H1 (cell line): ENCODE measurements at regions not wholly inside any gene's neighbourhood (a gene's known extent, or its start where the extent isn't known, plus 50 kb on each side); places are given as distances from the start of the nearest gene placed in this dataset.

Source experiments
- CTCF ChIA-PET: fragments of 300-600 bp; sonication (Branson Sonifier 250); formaldehyde crosslinking; loops from one replicate; lab custom pipeline; 2021; ENCODE audit not compliant: partially characterized antibody; lab: Charles Lee
- POLR2A ChIA-PET: fragments of 300-600 bp; sonication (Branson Sonifier 250); formaldehyde crosslinking; loops from one replicate; lab custom pipeline; 2021; ENCODE audit warnings: inconsistent platforms; ENCODE audit not compliant: partially characterized antibody; lab: Charles Lee
- DNase-seq, 2 experiments: peaks; one replicate each; pipeline versions ENCODE4 v3.0.0 to v3.0.0-alpha.2; 2010 to 2022; ENCODE audit warnings: low spot score in 2 of 2, low read depth in 1 of 2, mixed read lengths in 1 of 2
- FAIRE-seq: peaks from 2 replicates; lab custom pipeline; 2011; peaks lifted over from hg19 to GRCh38; lab: Jason Lieb, UNC
- H2AFZ ChIP-seq: 2 replicates; pipeline ENCODE4 v1.8.1; 2012; ENCODE audit warnings: low read length, inconsistent platforms
- H2AK5ac ChIP-seq: 2 replicates; pipeline ENCODE4 v1.6.1; 2013; ENCODE audit warnings: low read depth, low read length
- H2BK120ac ChIP-seq: replicated peaks from 2 replicates; pipeline ENCODE3; 2013; ENCODE audit warnings: low read depth, low read length, inconsistent platforms
- H2BK12ac ChIP-seq: 2 replicates; pipeline ENCODE4 v1.6.1; 2013; ENCODE audit warnings: low read depth, low read length
- H2BK15ac ChIP-seq: 2 replicates; pipeline ENCODE4 v1.6.1; 2013; ENCODE audit warnings: low read length
- H2BK20ac ChIP-seq: 2 replicates; pipeline ENCODE4 v1.6.1; 2013; ENCODE audit warnings: low read length
- H2BK5ac ChIP-seq: 2 replicates; pipeline ENCODE4 v1.6.1; 2013; ENCODE audit warnings: low read depth, low read length
- H3K14ac ChIP-seq: 2 replicates; pipeline ENCODE4 v1.6.1; 2013; ENCODE audit warnings: inconsistent platforms; ENCODE audit not compliant: insufficient read length
- H3K18ac ChIP-seq: 2 replicates; pipeline ENCODE4 v1.6.1; 2013; ENCODE audit warnings: low read length; ENCODE audit errors: extremely low read depth
- H3K23ac ChIP-seq: 2 replicates; pipeline ENCODE4 v1.6.1; 2013; ENCODE audit warnings: inconsistent platforms; ENCODE audit not compliant: insufficient read length
- H3K23me2 ChIP-seq: 2 replicates; pipeline ENCODE4 v1.6.1; 2013; ENCODE audit warnings: low read depth, low read length
- H3K27ac ChIP-seq: 2 replicates; pipeline ENCODE4 v1.6.1; 2011; ENCODE audit warnings: low read depth, low read length, inconsistent platforms
- H3K27me3 ChIP-seq, 4 experiments: replicated peaks in 1 of 4; 1 replicate in 1 of 4; 2 replicates in 3 of 4; pipeline versions ENCODE4 v1.6.1 to v1.8.1; 2011 to 2013; ENCODE audit warnings: low read length in 3 of 4, mild to moderate bottlenecking in 3 of 4, inconsistent platforms in 2 of 4, mixed read lengths in 2 of 4, moderate library complexity in 1 of 4; ENCODE audit not compliant: control insufficient read depth in 3 of 4, insufficient read depth in 3 of 4; ENCODE audit errors: extremely low read depth in 1 of 4
- H3K36me3 ChIP-seq, 4 experiments: 2 replicates each; pipeline versions ENCODE4 v1.6.1 to v1.8.1; 2011 to 2013; ENCODE audit warnings: mild to moderate bottlenecking in 4 of 4, low read length in 3 of 4, moderate library complexity in 2 of 4, control low read depth in 1 of 4, inconsistent platforms in 1 of 4; ENCODE audit not compliant: insufficient read depth in 4 of 4, control insufficient read depth in 2 of 4
- H3K4ac ChIP-seq: replicated peaks from 2 replicates; pipeline ENCODE3; 2013; ENCODE audit warnings: low read length, low read depth, mixed read lengths, inconsistent platforms; ENCODE audit not compliant: insufficient read length
- H3K4me1 ChIP-seq, 4 experiments: replicated peaks in 1 of 4; 1 replicate in 1 of 4; 2 replicates in 3 of 4; pipeline versions ENCODE4 v1.6.1 to v1.8.1; 2011 to 2013; ENCODE audit warnings: low read length in 3 of 4, inconsistent platforms in 2 of 4, mixed read lengths in 1 of 4; ENCODE audit not compliant: insufficient read depth in 4 of 4, control insufficient read depth in 3 of 4
- H3K4me2 ChIP-seq, 2 experiments: 2 replicates each; pipeline versions ENCODE4 v1.6.1 to v1.8.1; 2011 to 2013; ENCODE audit warnings: low read depth in 2 of 2, low read length in 2 of 2, control low read depth in 1 of 2, inconsistent platforms in 1 of 2, mild to moderate bottlenecking in 1 of 2; ENCODE audit not compliant: insufficient read depth in 1 of 2
- H3K4me3 ChIP-seq, 4 experiments: fragments of 200-600, 300-600 bp in 1 of 4; sonication (generic), shearing (Covaris generic), sonication (Bioruptor Twin) in 1 of 4; 2 replicates each; pipeline versions ENCODE4 v1.5.1 to v1.8.1; 2011 to 2016; ENCODE audit warnings: low read length in 4 of 4, low read depth in 3 of 4, control low read depth in 2 of 4, inconsistent platforms in 2 of 4, mild to moderate bottlenecking in 2 of 4, mixed read lengths in 1 of 4, moderate library complexity in 1 of 4; ENCODE audit not compliant: insufficient read depth in 2 of 4; ENCODE audit errors: extremely low read depth in 1 of 4
- H3K56ac ChIP-seq: replicated peaks from 2 replicates; pipeline ENCODE3; 2013; ENCODE audit warnings: low read depth, mild to moderate bottlenecking, mixed read lengths, low read length, inconsistent platforms; ENCODE audit not compliant: insufficient read length
- H3K79me1 ChIP-seq: 2 replicates; pipeline ENCODE4 v1.6.1; 2013; ENCODE audit warnings: low read depth, low read length, control low read depth
- H3K79me2 ChIP-seq, 2 experiments: 2 replicates each; pipeline versions ENCODE4 v1.6.1 to v1.8.1; 2012 to 2013; ENCODE audit warnings: low read length in 2 of 2, mild to moderate bottlenecking in 2 of 2, inconsistent platforms in 1 of 2; ENCODE audit not compliant: insufficient read depth in 2 of 2, control insufficient read depth in 1 of 2
- H3K9ac ChIP-seq, 4 experiments: replicated peaks in 1 of 4; 1 replicate in 1 of 4; 2 replicates in 3 of 4; pipeline versions ENCODE4 v1.6.1 to v1.8.1; 2011 to 2013; ENCODE audit warnings: low read depth in 3 of 4, low read length in 3 of 4, control low read depth in 2 of 4, mild to moderate bottlenecking in 2 of 4, moderate library complexity in 2 of 4, inconsistent platforms in 1 of 4; ENCODE audit errors: extremely low read depth in 1 of 4
- H3K9me3 ChIP-seq, 2 experiments: 2 replicates each; pipeline versions ENCODE4 v1.6.1 to v1.8.1; 2012 to 2013; ENCODE audit warnings: mild to moderate bottlenecking in 2 of 2, moderate library complexity in 2 of 2, control low read depth in 1 of 2, inconsistent platforms in 1 of 2, low read depth in 1 of 2, low read length in 1 of 2, mixed read lengths in 1 of 2; ENCODE audit not compliant: insufficient read depth in 2 of 2
- H4K20me1 ChIP-seq, 2 experiments: replicated peaks in 1 of 2; 2 replicates each; pipeline versions ENCODE3 to v1.8.1; 2011 to 2013; ENCODE audit warnings: inconsistent platforms in 2 of 2, low read length in 2 of 2, mild to moderate bottlenecking in 1 of 2; ENCODE audit not compliant: insufficient read depth in 2 of 2, control insufficient read depth in 1 of 2
- H4K5ac ChIP-seq: 2 replicates; pipeline ENCODE4 v1.6.1; 2013; ENCODE audit warnings: low read length, low read depth, mixed read lengths, inconsistent platforms; ENCODE audit not compliant: insufficient read length
- H4K8ac ChIP-seq: 2 replicates; pipeline ENCODE4 v1.8.0; 2013; ENCODE audit warnings: mild to moderate bottlenecking, moderate library complexity, low read length, inconsistent platforms; ENCODE audit not compliant: insufficient read depth; ENCODE audit errors: extremely low read depth
- H4K91ac ChIP-seq: replicated peaks from 2 replicates; pipeline ENCODE3; 2013; ENCODE audit warnings: low read length, mixed read lengths, inconsistent platforms; ENCODE audit not compliant: insufficient read length
- ASH2L ChIP-seq: fragments of 200-600, 300-600 bp; sonication (generic); IDR thresholded peaks from one replicate; pipeline ENCODE4 v1.7.1; 2017; ENCODE audit warnings: low read length
- CBX8 ChIP-seq: fragments of 300-800, 300-1000 bp; sonication (generic); IDR thresholded peaks from 2 replicates; pipeline ENCODE4 v1.7.1; 2016; ENCODE audit warnings: low read depth, low read length, borderline replicate concordance
- CHD2 ChIP-seq: IDR thresholded peaks from 2 replicates; pipeline ENCODE4 v1.6.1; 2012; ENCODE audit warnings: low read length, improper control_type of control experiment
- GABPA ChIP-seq: IDR thresholded peaks from 2 replicates; pipeline ENCODE4 v1.6.1; 2011; ENCODE audit warnings: mild to moderate bottlenecking, low read length, moderate library complexity, borderline replicate concordance; ENCODE audit not compliant: insufficient read depth
- NRF1 ChIP-seq: IDR thresholded peaks from 2 replicates; pipeline ENCODE4 v1.6.1; 2011; ENCODE audit warnings: mild to moderate bottlenecking, low read depth, low read length, improper control_type of control experiment
- RAD21 ChIP-seq, 2 experiments: IDR thresholded peaks in 1 of 2; conservative IDR thresholded peaks in 1 of 2; 2 replicates each; pipeline ENCODE4 v1.6.1; 2011; ENCODE audit warnings: low read depth in 2 of 2, low read length in 2 of 2, improper control_type of control experiment in 1 of 2, inconsistent platforms in 1 of 2, mild to moderate bottlenecking in 1 of 2, moderate library complexity in 1 of 2
- RFX5 ChIP-seq: IDR thresholded peaks from 2 replicates; pipeline ENCODE4 v1.6.1; 2011; ENCODE audit warnings: low read depth, low read length, improper control_type of control experiment, borderline replicate concordance
- WGBS, 2 experiments: shearing (Covaris generic) in 1 of 2; methylation state at CpG; one replicate each; pipeline versions ENCODE4 v1.1.6 to v1.1.7; 2013 to 2015; ENCODE audit warnings: low lambda C conversion rate in 2 of 2, mixed read lengths in 2 of 2, inconsistent platforms in 1 of 2, low coverage in 1 of 2, missing lambda C conversion rate in 1 of 2; ENCODE audit not compliant: insufficient replicate concordance in 2 of 2, insufficient coverage in 1 of 2, insufficient read length in 1 of 2; ENCODE audit errors: extremely low coverage in 1 of 2, missing lambda C conversion rate in 1 of 2; 5-methylcytosine and 5-hydroxymethylcytosine counted together
- TF ChIP-seq, protein P1 (sequence below): IDR thresholded peaks from 2 replicates; pipeline ENCODE4 v1.6.1; 2012; ENCODE audit warnings: low read length, inconsistent platforms

GRCh38 chr12:28104316-28104715, 85.9 kb upstream of the CCDC91 start:
- no peak overlapping the region for H3K27ac ChIP-seq
- H4K91ac ChIP-seq = no peak overlapping the region
- no peak overlapping the region for H3K4me2 ChIP-seq
- no peak overlapping the region for H3K56ac ChIP-seq
- no peaks in the 10 kb centered on the region for H4K20me1 ChIP-seq
- no peak overlapping the region for H2AFZ ChIP-seq
- FAIRE-seq (no peak), DNase-seq (no peak)
- H3K14ac ChIP-seq = no peak overlapping the region
- H2AK5ac ChIP-seq = no peak overlapping the region
- no peak overlapping the region; the same call in 1 of the 2 replicates for H3K18ac ChIP-seq
- H3K4me3 ChIP-seq = no peak overlapping the region
- H3K23me2 ChIP-seq = no peaks in the 10 kb centered on the region; the same call in 1 of the 2 replicates
- no peaks in the 10 kb centered on the region for H3K36me3 ChIP-seq
- H2BK120ac ChIP-seq = no peak overlapping the region
- no peak overlapping the region for H2BK20ac ChIP-seq
- no peaks in the 10 kb centered on the region for H3K9me3 ChIP-seq
- H2BK15ac ChIP-seq = no peak overlapping the region
- no peak overlapping the region for H2BK5ac ChIP-seq
- H3K4ac ChIP-seq = no peak overlapping the region
- H3K79me1 ChIP-seq = no peaks in the 10 kb centered on the region
- no peak overlapping the region for H4K5ac ChIP-seq
- no peaks in the 10 kb centered on the region for H3K27me3 ChIP-seq
- no peaks in the 10 kb centered on the region for H3K79me2 ChIP-seq
- WGBS, 2 experiments = 96% methylated on average over 2 of the region's 2 CpGs; no CpG with 5 or more reads in 1 of the 2 experiments
- no peaks in the 10 kb centered on the region for H3K4me1 ChIP-seq
- ChIA-PET POLR2A (no interaction called here), CTCF (interaction anchor here (0.5 kb wide), 1 partner anchor 11 kb away, joined by 3 read pairs; no protein-coding TSS in a partner anchor)
- no peak for TF ChIP-seq RFX5
- TF ChIP-seq, protein P1, sequence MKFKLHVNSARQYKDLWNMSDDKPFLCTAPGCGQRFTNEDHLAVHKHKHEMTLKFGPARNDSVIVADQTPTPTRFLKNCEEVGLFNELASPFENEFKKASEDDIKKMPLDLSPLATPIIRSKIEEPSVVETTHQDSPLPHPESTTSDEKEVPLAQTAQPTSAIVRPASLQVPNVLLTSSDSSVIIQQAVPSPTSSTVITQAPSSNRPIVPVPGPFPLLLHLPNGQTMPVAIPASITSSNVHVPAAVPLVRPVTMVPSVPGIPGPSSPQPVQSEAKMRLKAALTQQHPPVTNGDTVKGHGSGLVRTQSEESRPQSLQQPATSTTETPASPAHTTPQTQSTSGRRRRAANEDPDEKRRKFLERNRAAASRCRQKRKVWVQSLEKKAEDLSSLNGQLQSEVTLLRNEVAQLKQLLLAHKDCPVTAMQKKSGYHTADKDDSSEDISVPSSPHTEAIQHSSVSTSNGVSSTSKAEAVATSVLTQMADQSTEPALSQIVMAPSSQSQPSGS = no peak
- TF ChIP-seq RAD21 (IDR thresholded peaks at IDR 0.05 in 1 of 2, conservative IDR thresholded peaks at IDR 0.05 in 1 of 2; ENCODE audit: low read depth in 2 of 2, low read length in 2 of 2) = no peak
- TF ChIP-seq CHD2 = no peak
- TF ChIP-seq NRF1 = no peak
- TF ChIP-seq ASH2L = no peak
- TF ChIP-seq GABPA = no peak
- no peak for TF ChIP-seq CBX8
- no peak overlapping the region for H2BK12ac ChIP-seq
- H3K9ac ChIP-seq = no peak overlapping the region
- H3K23ac ChIP-seq = no peak overlapping the region
- H4K8ac ChIP-seq = no peak overlapping the region
